ENCODE measurements at regions not wholly inside any gene's neighbourhood (a gene's known extent, or its start where the extent isn't known, plus 50 kb on each side); places are given as distances from the start of the nearest gene placed in this dataset.

GRCh38 chr4:162221148-162221547 is 57.3 kb upstream of the FSTL5 start:
- Mint-ChIP-seq H3K36me3 (no peaks in the 10 kb centered on the region), H3K27me3 (ENCODE audit: insufficient read depth, low read depth) (no peaks in the 10 kb centered on the region), H3K9me3 (no peaks in the 10 kb centered on the region), H3K4me3 (no peak overlapping the region), H3K4me1 (peaks cover 11% of the 10 kb centered on the region), H3K27ac (no peak overlapping the region)
- Histone ChIP-seq H3K9ac (no peak overlapping the region), H2AFZ (replicated peaks) (no peak overlapping the region), H4K20me1 (ENCODE audit: low read depth) (no peaks in the 10 kb centered on the region), H3K4me1 (no peaks in the 10 kb centered on the region), H3K36me3 (no peaks in the 10 kb centered on the region), H3K27me3 (no peaks in the 10 kb centered on the region), H3K4me2 (no peak overlapping the region), H3K79me2 (ENCODE audit: low read depth) (no peaks in the 10 kb centered on the region), H3F3A (ENCODE audit: low read depth) (no peaks in the 10 kb centered on the region), H3K9me3 (ENCODE audit: low read depth) (no peaks in the 10 kb centered on the region), H3K27ac (no peak overlapping the region), H3K4me3 (no peak overlapping the region)
- DNase-seq (ENCODE audit: low spot score) = peak; percentile 2
- TF ChIP-seq EZH2phosphoT487 (IDR thresholded peaks at IDR 0.05) (no peak), EZH2 (IDR thresholded peaks at IDR 0.05) (no peak), CTCF (IDR thresholded peaks at IDR 0.05) (no peak)
